ENCODE measurements at regions not wholly inside any gene's neighbourhood (a gene's known extent, or its start where the extent isn't known, plus 50 kb on each side); places are given as distances from the start of the nearest gene placed in this dataset.

GRCh38 chr4:57168982-57169381 is 58.8 kb upstream of the IGFBP7 start:
- Histone ChIP-seq H3K4me3 (ENCODE audit: low read length) (no peak overlapping the region), H3K27me3 (ENCODE audit: control insufficient read depth, insufficient read depth, low read length) (peaks cover 4% of the 10 kb centered on the region), H3K9me3 (ENCODE audit: control insufficient read depth, insufficient read depth, low read length) (no peaks in the 10 kb centered on the region), H3K36me3 (ENCODE audit: control insufficient read depth, insufficient read depth, low read length) (no peaks in the 10 kb centered on the region), H3K4me1 (ENCODE audit: control insufficient read depth, insufficient read depth, low read length) (peaks cover 5% of the 10 kb centered on the region), H3K27ac (ENCODE audit: low read length) (no peak overlapping the region)
- no peak for TF ChIP-seq CTCF (IDR thresholded peaks at IDR 0.05)
- Mint-ChIP-seq H3K27me3 (ENCODE audit: low read depth in 2 of 2) (peaks cover 20 to 34% of the 10 kb centered on the region in 2 donors), H3K4me3 (no peak overlapping the region), H3K4me1 (peaks cover 8 to 10% of the 10 kb centered on the region in 2 donors), H3K27ac (no peak overlapping the region), H3K9me3 (no peaks in the 10 kb centered on the region), H3K36me3 (no peaks in the 10 kb centered on the region)
- intact Hi-C loops (cut with micrococcal nuclease): no loop called here
- ATAC-seq (no peak), DNase-seq (no peak)
- WGBS (ENCODE audit: insufficient coverage): 80% methylated on average over 2 of the region's 3 CpGs

DNA sequence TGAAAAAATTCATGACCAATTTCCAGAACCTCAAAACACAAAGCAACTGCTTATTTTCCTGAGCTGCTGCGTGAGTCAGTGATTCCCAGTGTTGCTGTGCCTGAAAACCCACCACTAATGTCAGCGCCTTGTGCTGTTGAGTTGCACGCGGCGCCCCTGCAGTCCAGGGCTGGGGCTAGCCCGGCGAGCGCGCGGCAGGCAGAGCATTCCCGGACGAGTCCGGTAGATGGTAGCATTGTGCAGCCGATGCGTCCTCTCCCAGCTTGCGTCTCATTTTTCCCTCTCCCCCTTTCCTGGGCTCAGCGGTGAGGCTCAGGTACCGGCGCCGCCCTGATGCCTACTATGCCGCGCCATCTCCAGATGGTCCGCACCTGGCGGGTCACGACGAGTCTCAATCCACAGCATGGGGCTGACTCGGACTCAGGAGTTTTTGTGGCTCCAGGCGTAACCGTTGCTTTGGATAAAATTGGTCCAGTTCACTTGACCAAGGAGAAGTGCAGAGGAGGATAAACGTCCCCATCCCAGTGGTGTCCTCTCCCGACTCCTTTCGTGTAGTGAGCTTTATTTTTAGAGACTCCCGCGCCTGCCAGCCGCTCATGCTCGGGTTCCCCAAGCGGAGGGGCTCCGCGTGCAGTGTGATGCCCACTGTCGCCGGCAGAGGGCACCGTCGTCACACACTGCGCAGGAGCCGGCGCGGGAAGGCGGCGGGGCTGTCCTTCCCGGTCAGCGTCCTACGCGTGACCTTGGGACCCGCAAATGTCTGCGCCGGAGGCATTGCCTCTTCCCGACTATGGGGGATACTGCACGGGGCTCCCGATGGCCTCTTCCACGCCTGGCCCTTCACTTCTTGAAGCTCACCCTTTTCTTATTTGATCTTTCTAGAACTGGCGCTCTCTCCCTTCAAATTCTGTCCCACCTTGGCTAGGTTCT is 53.6 kb upstream of the IGFBP7 start:
- peak; percentile 98 for TF ChIP-seq CTCF (IDR thresholded peaks at IDR 0.05)
- H3K36me3 ChIP-seq (ENCODE audit: control insufficient read depth, insufficient read depth, low read length): no peaks in the 10 kb centered on the region
- intact Hi-C loops (cut with micrococcal nuclease): no loop called here
- peaks cover 4% of the 10 kb centered on the region for H3K27me3 ChIP-seq (ENCODE audit: control insufficient read depth, insufficient read depth, low read length)
- peaks cover 42 to 48% of the 10 kb centered on the region in 2 donors for H3K4me1 Mint-ChIP-seq
- H3K36me3 Mint-ChIP-seq: no peaks in the 10 kb centered on the region
- WGBS (ENCODE audit: insufficient coverage): 2% methylated on average over 61 of the region's 61 CpGs
- H3K4me1 ChIP-seq (ENCODE audit: control insufficient read depth, insufficient read depth, low read length): peaks cover 17% of the 10 kb centered on the region
- H3K27me3 Mint-ChIP-seq (ENCODE audit: low read depth in 2 of 2): peaks cover 20 to 33% of the 10 kb centered on the region in 2 donors
- H3K9me3 Mint-ChIP-seq: no peaks in the 10 kb centered on the region
- peak; percentile 94 to 95 (median 95) for ATAC-seq
- H3K27ac Mint-ChIP-seq: peak overlapping the region; percentile 79 to 84
- peak overlapping the region; percentile 99 for H3K4me3 Mint-ChIP-seq
- no peaks in the 10 kb centered on the region for H3K9me3 ChIP-seq (ENCODE audit: control insufficient read depth, insufficient read depth, low read length)
- DNase-seq: peak; percentile 74 to 79
- peak overlapping the region; percentile 78 for H3K4me3 ChIP-seq (ENCODE audit: low read length)
- no peak overlapping the region for H3K27ac ChIP-seq (ENCODE audit: low read length)

GRCh38 chr4:57162499-57163019 is 52.4 kb upstream of the IGFBP7 start:
- no peaks in the 10 kb centered on the region for H3K9me3 ChIP-seq (ENCODE audit: control insufficient read depth, insufficient read depth, low read length)
- H3K27me3 Mint-ChIP-seq (ENCODE audit: low read depth in 2 of 2): peaks cover 20 to 29% of the 10 kb centered on the region in 2 donors
- H3K36me3 ChIP-seq (ENCODE audit: control insufficient read depth, insufficient read depth, low read length): no peaks in the 10 kb centered on the region
- intact Hi-C loops (cut with micrococcal nuclease): no loop called here
- H3K4me1 Mint-ChIP-seq: peaks cover 53 to 58% of the 10 kb centered on the region in 2 donors
- peaks cover 4% of the 10 kb centered on the region for H3K27me3 ChIP-seq (ENCODE audit: control insufficient read depth, insufficient read depth, low read length)
- no peak overlapping the region for H3K27ac Mint-ChIP-seq
- no peak for DNase-seq
- peaks cover 25% of the 10 kb centered on the region for H3K4me1 ChIP-seq (ENCODE audit: control insufficient read depth, insufficient read depth, low read length)
- ATAC-seq: no peak
- H3K27ac ChIP-seq (ENCODE audit: low read length): no peak overlapping the region
- H3K4me3 Mint-ChIP-seq: peak overlapping the region; percentile 99
- H3K4me3 ChIP-seq (ENCODE audit: low read length): no peak overlapping the region
- no peaks in the 10 kb centered on the region for H3K9me3 Mint-ChIP-seq
- TF ChIP-seq CTCF (IDR thresholded peaks at IDR 0.05): no peak
- no peaks in the 10 kb centered on the region for H3K36me3 Mint-ChIP-seq

Measured in natural killer cell (primary cell).